ENCODE measurements at regions not wholly inside any gene's neighbourhood (a gene's known extent, or its start where the extent isn't known, plus 50 kb on each side); places are given as distances from the start of the nearest gene placed in this dataset.

DNA sequence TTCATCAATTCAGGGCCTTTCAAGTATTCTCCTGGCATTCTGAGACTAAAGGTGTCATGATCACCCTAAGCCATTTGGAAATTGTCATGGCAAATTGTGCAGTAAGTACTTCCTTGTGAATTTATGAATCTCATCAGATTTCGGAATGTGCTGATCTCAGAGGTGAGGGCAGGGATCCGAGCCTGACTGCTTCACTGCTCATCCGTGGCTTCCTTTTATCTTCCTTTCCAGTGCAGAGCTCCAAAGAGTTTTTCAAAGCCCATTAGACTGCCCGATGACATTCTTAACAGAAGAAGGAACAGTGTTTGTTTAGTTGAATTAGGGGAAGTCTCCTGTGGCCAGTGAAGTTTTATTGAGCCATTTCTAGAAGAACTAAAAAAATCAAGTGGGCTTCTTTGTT is 182.8 kb upstream of the GDNF start:
- DNase-seq = no peak

DNA sequence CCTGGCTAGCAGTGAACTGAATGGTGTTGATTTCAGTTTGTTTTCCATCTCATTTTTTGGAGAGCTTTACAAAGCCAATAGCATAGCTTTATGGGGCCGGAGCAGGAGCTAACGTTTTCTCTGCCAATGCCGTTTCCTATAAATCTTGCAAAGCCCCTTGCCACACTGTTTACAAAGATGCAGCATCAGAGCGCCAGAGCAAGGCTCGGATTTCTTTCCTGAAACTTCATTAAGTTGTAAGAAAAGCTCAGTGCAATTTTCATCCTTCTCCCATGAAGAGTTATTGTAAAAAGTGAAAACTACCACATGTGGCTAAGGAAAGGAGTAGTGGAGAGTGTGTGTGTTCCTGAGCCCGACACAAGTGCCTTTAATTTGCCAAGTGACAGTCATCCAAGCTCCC is 178.2 kb upstream of the GDNF start:
- DNase-seq = no peak

DNA sequence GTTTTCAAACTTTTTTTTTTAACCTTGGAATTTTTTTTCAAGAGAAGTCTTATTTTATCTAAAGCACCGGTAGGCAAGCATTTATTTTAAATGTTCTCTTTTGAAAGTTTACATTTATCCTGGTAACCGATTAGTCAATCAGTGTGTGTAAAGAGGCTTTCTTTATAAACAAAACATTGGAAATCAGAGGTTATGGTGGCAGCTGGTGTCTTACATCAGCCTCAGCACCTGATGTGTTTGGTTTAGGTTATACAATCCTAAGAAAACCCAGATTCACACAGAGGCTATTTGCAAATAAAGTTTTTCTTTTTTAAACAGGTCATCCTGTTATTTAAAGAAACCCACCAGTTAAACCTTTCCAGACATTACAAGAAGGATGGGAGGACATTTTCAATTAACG is 173.3 kb upstream of the GDNF start:
- peak; percentile 19 to 23 for DNase-seq

DNA sequence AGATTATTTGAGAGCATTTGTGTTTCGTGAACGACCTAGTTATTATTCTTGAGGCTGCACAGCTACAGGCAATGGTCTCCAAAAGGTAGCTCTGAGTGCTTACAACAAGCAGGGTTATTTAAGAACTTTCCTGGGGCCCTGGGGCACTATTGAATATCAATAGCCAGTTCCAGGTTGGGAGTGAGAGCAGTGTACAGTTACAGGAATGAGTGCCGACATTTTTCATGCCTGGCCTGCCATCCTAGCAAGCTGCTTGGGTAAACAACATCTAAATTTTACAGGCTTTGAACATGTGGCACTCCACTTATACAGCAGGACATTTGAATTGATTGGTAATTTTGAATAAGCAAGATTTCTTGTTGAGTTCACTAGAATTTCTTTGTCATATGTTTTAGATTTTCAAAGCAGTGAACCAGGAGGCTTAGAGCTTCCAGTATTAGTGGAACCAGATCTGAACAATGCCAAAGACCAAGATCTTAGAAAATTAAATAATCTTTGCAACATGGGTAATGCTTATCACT is 171.9 kb upstream of the GDNF start:
- DNase-seq = no peak

DNA sequence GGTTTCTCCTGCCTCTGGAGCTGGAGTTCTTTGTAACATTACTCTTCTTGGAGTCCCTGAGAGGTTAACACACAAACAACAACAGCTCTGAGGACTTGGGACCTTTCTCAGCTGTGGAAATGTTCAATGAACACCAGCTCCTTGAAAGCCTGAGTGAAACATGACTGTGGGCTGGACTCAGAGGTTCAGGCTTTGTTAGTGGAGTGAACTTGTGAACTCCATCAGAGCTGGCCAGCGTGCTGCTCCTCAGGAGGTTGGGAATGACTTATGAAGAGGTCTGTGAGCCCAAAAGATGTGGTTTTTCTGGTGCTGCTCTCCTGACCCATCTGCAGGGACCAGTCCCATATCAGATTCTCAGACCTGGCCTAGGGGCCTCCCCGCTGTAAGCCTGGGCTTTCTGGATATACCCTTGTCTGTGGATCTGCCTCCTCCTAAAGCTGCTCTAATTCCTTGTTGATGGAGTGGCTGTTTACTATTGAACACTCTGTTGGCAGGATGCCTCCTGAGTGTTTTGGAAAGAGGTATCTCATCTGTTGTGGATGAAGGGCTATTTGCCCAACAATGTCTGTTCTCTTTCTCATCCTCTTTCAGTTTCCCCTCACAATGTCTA is 170.0 kb upstream of the GDNF start:
- DNase-seq = no peak

DNA sequence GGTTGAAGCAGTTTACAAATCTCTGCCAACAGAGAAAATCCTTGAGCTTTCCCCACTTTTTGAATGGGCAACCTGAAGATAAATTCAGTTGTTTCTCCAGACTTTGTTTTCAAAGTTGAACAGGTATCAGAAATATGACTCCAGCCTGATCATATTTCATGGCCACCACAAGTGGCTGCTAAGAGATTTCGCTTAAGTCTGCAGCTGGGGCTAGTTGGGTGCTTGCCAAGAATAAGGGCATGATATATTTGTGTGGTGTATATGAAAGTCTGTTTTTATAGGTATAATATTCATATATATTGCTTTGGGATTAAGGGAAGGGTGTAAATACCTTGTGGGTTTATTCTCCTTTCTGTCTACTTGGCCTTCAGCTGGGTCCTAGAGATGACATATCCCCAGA is 168.4 kb upstream of the GDNF start:
- DNase-seq = peak; percentile 83 to 86

DNA sequence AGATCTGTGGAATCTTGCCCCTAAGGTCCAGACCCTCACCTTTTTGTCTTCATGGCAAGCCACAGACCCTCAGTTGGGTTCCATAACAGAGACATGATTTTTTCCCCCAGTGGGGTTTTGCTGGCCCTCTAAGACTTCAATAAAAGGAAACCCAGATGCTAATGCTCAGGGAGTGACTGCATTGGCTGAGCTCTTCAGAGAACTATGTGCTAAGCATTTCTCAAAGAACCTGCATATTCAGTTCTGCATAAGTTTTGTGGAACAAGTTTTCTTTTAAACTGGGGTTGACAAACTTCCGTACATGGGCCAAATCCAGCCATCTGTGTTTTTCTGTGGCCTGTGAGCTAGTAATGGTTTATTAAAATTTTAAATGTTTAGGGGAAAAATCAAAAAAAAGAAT is 159.8 kb upstream of the GDNF start:
- no peak for DNase-seq

DNA sequence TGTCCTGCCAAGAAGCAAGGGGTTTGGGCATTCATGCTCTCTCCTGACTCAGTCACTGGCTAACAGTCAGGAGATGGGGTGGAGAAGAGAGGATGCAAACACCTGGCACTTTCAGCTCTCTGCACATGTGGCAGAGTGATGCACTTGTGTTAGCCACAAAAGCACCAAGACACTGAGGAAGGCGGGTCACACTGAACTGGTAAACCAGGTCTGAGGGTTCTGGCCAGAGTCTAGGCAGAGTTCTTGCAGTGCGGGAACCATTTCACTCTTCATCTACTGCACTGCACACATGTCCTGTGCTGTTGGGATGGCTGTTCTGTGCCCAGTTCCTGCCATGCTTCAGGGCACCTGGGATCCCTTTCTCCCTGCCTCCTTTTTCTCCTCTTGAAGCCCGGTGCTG is 157.1 kb upstream of the GDNF start:
- DNase-seq = no peak

DNA sequence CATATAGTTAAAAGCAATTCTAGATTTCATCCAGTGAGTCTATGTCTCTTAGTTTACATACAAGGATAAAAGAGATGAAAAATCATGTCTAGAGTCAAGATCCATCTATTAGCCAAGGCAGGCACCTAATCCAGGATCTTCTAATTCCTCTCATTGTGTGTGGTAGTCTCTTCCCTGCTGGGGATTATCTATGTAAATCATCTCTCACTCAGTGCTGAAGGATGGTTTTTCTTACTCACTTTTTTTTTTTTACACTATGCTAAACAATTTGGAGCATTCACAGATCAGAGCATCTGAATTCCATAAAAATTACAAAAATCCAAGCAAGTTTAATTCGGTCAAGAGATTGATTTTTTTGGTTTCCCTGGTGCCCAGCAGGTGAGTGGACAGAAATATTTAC is 154.9 kb upstream of the GDNF start:
- no peak for DNase-seq

DNA sequence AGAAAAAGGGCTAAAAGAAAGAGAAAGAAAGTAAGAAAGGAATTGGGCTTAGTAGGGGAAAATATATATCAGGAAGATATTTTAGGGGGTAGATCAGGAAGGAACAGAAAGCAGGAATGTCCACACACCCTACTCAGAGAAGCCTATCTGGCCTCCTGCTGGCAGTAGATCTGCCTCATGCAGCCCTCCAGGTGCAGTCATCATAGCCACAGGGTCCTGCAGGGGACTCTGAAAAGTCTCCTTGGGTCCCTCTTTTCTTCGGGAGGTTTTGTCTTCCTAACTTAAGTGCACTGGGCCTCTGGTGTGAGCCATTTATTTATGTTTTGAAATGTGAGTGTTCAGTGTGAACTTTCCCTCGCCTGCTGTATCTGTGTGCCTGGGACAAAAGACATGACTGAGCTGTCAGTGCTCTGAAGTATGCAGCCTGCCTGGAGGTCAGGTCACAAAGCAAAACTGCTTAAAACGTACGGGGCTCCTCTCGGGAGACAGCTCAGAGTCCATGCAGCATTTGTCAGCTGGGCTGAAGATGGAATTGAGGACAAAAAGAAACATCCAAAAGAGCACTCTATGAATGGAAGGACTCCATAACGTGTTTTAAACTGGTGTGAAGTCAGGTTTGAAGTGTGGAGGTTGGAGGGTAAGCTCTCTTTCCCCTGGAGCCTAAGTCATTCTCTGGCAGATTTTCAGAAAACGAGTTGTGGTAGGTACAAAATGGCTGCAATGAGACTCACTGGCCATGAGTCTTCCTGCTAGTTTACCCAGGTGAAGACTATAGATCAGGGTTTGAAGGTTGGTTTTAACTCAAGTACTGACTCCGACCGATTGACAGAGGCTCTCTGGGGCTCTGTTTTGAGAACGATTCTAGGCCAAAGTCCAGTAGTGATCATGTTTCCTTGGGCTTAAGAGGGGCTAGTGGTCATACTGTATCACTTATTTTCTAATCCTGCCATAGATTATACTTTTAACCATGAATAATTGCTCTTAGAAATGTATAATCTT is 151.8 kb upstream of the GDNF start:
- DNase-seq = no peak

DNA sequence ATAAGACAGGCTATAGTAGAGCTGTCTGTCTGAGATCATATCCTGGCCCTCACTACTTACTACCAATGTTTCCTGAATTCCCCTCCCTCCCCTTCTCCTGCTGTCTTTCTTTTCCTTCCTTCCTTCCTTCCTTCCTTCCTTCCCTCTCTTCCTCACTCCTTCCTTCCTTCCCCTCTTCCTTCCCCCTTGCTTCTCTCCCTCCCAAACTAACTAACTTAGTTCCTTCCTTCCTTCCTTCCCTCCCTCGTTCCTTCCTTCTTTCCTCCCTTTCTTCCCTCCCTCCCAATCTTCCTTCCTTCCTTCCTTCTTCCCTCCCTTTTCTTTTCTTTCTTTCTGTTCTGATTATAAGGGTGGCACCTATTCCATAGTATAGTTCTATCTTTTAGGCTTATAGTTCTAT is 150.0 kb upstream of the GDNF start:
- no peak for DNase-seq

DNA sequence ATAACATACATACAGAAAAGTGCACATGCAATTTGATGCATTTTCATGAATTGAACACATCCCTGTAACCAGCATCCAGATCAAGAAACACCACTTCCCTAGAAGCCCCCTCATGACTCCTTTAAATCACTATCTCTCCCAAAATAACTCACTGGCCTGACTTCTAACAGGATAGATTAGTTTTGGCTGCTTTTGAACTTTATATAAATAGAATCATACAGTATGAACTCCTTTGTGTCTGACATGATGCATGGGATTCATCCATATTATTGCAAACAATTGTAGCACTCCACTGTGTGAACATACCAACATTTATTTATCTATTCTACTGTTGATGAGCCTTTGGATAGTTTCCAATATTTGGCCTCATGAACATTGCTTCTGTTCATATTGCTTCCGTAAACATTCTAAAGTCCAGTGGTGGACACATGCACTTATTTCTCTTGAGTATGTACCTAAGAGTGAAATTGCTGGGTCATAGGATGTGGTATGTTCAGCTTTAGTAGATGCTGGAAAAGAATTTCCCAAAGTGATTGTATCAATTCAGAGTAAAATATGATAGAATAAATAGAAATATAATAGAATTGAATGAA is 148.7 kb upstream of the GDNF start:
- DNase-seq = peak in 1 of 2 experiments; percentile 23

DNA sequence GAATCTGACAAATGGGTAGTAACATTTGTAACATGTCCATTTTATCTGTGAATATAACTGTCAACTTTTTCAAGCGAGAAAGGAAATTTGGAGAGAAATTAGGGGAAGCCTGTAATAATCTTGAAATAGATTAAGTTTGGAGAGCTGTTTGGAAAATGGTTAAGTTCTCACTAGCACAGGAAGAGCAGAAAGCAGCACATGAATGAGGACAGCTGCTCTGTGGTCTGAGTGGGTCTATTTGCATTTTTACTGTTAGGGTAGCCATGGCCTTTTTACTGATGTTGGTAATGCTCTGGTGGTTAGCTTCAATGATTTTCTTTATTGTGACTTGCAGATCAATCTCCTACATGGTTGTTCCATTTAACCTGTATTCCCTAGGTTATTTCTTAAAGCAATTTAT is 144.5 kb upstream of the GDNF start:
- no peak for DNase-seq

DNA sequence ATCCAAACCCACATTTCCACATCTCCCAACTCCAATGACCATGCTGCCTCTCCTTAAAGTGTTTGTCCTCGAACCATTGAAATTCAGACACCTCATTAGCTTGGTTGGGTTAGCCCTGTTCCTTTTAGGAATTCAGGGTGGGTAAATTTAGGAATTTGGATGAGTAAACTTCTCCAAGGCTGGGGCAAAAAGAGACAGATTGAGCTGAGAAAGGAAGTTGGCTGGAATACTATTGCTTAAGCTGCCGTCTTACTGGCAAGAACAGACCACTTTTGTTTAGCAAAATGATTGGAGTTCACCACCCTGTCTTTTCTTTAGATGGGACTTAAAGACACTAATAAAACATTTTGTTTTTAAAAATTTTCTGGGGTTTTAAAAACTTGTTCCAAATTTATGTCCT is 143.6 kb upstream of the GDNF start:
- DNase-seq = no peak

DNA sequence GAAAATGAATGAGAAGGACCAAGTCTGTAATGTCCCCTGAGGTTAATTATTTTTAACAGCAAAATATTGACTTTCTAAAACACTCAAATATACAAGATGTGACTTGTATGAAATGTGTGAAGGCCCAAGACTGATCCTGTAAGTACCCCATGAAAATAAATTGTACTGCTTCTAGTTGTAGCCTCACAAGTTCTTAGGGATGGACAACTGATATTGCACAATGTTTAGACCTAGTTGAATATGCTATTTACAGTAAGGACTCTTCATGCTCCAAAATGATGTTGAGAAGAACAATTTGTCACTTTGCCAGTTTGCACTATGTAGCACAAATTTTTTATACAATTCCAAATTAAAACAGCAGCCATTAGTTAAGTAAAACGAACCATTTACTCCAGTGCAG is 139.7 kb upstream of the GDNF start:
- DNase-seq = no peak

DNA sequence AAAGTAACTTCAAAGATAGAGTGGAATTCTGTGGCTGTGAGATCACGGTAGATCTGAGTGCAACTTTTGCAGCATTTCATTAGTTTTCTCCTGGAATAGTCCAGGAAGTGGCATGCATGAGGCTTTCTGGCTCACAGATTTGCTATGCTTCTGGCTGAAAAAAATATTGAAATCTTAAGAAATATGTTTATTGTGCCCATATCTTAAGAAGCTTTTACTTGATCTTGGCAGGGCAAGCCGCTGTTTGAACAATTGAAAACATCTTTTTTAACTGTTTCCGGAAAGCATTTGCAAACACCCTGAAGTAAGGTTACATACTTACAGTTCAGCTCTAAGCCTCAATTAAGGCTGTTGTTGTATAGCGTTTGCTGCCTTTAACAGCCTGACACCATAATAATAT is 135.7 kb upstream of the GDNF start:
- no peak for DNase-seq

DNA sequence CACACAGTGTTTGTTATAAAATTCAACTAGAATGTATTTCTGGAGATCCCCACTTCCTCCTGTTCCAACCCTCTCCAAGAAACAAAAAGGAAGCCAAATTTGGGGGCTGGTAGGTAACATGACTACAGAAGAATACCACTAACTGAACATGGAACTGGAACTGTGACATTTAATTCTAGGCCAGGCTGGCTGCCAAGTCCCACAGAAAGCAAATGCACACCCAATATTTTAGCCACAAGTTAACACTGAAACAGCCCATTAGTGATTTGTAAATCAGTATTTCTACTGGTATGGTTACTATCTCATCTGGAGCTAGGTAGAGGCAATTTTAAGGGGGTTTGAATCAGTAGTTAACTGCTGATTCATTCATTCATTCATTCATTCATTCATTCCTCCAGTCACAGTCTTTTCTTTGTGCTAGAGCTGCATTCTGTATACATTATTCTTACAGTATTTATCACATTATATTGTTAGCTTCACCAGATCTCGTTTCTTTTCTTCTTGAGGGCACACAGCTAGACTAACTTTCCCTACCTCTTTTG is 131.7 kb upstream of the GDNF start:
- DNase-seq = no peak

DNA sequence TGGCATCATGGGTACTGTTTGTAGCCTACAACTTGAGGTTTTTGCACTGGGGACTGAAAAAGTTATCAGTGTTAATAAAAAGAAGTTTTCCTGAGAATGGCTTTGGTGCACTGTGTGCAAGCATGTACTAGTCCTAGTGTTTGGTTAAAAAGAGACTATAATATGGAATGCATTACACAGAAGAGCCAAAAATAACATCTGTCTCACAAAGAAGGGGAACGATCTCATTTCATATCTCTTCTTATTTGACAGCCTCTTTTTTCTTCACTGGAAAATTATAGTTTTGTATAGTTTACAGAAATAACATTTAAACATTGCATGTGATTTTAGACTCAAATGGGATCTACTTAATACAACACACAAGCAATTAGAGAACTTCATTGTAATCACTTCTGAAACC is 127.0 kb upstream of the GDNF start:
- DNase-seq = no peak

DNA sequence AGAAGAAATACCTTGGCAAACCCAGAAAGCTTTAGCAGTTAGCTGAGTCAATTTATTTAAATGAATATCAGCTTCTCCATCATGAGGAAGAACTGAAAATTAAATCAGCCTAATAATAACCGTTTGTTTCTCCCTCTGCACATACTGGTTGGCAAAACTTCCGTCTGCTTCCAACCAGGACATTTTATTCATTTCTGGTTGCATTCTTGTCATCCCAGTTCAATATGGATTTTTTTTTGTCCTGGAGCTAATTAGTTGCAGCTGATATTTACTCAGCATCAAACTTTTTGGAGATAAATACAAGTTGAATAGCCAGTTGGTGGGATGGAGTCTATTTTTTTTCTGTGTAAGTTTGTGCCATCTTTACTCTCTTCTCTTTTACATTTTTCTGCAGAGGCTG is 126.5 kb upstream of the GDNF start:
- DNase-seq = no peak

DNA sequence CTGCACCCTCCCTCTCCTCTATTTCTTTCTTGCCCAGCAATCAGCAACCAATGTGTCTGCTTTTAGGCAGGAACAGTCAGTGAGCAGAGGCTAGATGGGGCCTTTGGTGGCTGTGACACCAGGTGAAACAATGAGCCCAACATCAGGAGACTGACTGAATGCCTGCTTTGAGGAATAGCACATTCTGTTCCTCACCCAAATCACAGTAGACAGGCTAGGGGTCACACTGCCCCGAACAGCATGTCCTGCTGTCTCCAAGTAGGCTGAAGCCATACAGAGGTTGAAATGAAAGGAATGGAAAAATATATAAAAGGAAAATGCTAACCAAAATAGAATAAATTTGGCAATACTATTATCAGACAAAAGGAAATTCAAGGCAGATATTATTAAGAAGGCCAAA is 122.5 kb upstream of the GDNF start:
- no peak for DNase-seq

DNA sequence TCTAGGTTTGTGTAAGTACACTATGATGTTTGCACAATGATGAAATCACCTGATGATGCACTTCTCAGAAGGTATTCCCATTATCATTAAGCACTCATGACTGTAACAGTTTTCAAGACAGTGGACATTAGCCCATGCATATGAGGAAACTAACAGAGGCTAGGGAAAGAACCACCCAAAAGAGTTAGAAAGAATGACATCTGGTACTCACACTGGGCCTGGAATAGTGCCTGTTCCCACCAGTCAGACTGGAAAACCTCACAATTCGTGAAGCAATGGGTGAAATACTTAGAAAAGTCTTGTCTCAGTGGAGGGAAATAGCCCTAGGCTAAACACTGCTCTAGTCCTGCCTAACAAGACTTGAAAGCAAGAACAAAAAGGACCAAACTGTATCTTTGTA is 117.4 kb upstream of the GDNF start:
- DNase-seq = no peak

DNA sequence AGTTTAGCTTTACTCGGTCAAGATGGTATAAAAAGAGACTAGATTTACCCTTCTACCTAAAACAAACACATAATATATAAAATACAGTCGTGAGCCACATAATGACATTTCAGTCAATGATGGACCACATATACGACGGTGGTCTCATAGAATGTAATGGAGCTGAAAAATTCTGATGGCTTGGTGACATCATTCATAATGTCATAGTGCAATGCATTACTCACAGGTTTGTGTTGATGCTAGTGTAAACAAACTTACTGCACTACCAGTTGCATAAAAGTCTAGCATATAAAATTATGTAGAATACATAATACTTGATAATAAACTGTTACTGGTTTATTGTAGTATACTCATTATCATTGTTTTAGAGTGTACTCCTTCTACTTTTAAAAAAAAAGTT is 115.9 kb upstream of the GDNF start:
- no peak for DNase-seq

DNA sequence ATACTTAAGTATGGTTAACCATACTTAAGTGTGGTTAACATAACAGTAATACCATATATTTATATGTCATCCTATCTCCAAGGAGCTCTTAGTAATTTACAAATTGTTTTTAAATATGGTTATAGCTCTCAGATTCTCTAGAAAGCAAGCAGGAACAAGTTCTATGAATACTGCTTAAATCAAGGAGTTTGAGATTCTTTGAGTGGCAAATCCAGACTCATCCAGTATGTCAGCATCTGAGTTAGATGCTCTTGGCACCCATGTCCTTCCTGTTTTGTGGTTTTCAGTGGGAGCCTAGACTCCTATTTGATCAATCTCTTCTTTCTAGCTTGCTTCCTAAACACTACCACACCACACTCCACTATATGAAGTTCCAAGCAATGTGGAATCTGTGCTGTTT is 114.7 kb upstream of the GDNF start:
- DNase-seq = no peak
